H9 (cell line): ENCODE measurements at regions not wholly inside any gene's neighbourhood (a gene's known extent, or its start where the extent isn't known, plus 50 kb on each side); places are given as distances from the start of the nearest gene placed in this dataset.

ENCODE experiments used
- DNase-seq: peaks from one replicate; pipeline ENCODE4 v3.0.0-alpha.2; 2017
- H2AFZ ChIP-seq: one replicate; pipeline ENCODE4 v1.6.1; 2013; ENCODE audit warnings: mild to moderate bottlenecking, low read length, control low read depth, moderate library complexity
- H2AK5ac ChIP-seq: 2 replicates; pipeline ENCODE4 v1.6.1; 2013; ENCODE audit warnings: low read length, control low read depth, mixed read lengths; ENCODE audit not compliant: insufficient read length
- H2BK120ac ChIP-seq: one replicate; pipeline ENCODE4 v1.6.1; 2013; ENCODE audit warnings: low read depth, mild to moderate bottlenecking, low read length, control low read depth, inconsistent platforms; ENCODE audit not compliant: poor library complexity, severe bottlenecking
- H2BK12ac ChIP-seq: 2 replicates; pipeline ENCODE4 v1.6.1; 2013; ENCODE audit warnings: low read length, control low read depth, mixed read lengths, low read depth; ENCODE audit not compliant: insufficient read length
- H2BK15ac ChIP-seq: 2 replicates; pipeline ENCODE4 v1.6.1; 2013; ENCODE audit warnings: low read depth, low read length, control low read depth
- H2BK20ac ChIP-seq: one replicate; pipeline ENCODE4 v1.6.1; 2013; ENCODE audit warnings: low read depth, mild to moderate bottlenecking, low read length, control low read depth, inconsistent platforms; ENCODE audit not compliant: poor library complexity, severe bottlenecking
- H2BK5ac ChIP-seq: 2 replicates; pipeline ENCODE4 v1.6.1; 2013; ENCODE audit warnings: low read length, control low read depth, mixed read lengths; ENCODE audit not compliant: insufficient read length
- H3K14ac ChIP-seq: 2 replicates; pipeline ENCODE4 v1.6.1; 2013; ENCODE audit warnings: low read length, control low read depth; ENCODE audit not compliant: insufficient read depth
- H3K18ac ChIP-seq: 2 replicates; pipeline ENCODE4 v1.6.1; 2013; ENCODE audit warnings: low read depth, mild to moderate bottlenecking, mixed read lengths, low read length, control low read depth; ENCODE audit not compliant: insufficient read length
- H3K23ac ChIP-seq: 2 replicates; pipeline ENCODE4 v1.6.1; 2013; ENCODE audit warnings: low read length, control low read depth, mixed read lengths, low read depth; ENCODE audit not compliant: insufficient read length
- H3K23me2 ChIP-seq: 2 replicates; pipeline ENCODE4 v1.6.1; 2013; ENCODE audit warnings: low read depth, mild to moderate bottlenecking, mixed read lengths, low read length, control low read depth; ENCODE audit not compliant: insufficient read length, poor library complexity, severe bottlenecking
- H3K27ac ChIP-seq: 2 replicates; pipeline ENCODE4 v1.5.1; 2013; ENCODE audit warnings: low read length, control low read depth, mixed read lengths, low read depth; ENCODE audit not compliant: insufficient read length
- H3K27me3 ChIP-seq: 2 replicates; pipeline ENCODE4 v1.6.1; 2013; ENCODE audit warnings: low read length, control low read depth, inconsistent platforms; ENCODE audit not compliant: insufficient read depth
- H3K4ac ChIP-seq: 2 replicates; pipeline ENCODE4 v1.6.1; 2013; ENCODE audit warnings: low read depth, mild to moderate bottlenecking, control low read depth, inconsistent platforms, low read length, moderate library complexity
- H3K4me1 ChIP-seq: 2 replicates; pipeline ENCODE4 v1.6.1; 2013; ENCODE audit warnings: low read length, control low read depth, inconsistent platforms; ENCODE audit not compliant: insufficient read depth
- H3K4me2 ChIP-seq: 2 replicates; pipeline ENCODE4 v1.6.1; 2013; ENCODE audit warnings: low read length, control low read depth, mixed read lengths; ENCODE audit not compliant: insufficient read length, insufficient read depth
- H3K56ac ChIP-seq: 2 replicates; pipeline ENCODE4 v1.6.1; 2013; ENCODE audit warnings: low read depth, mild to moderate bottlenecking, mixed read lengths, low read length, control low read depth; ENCODE audit not compliant: insufficient read length
- H3K79me1 ChIP-seq: 2 replicates; pipeline ENCODE4 v1.6.1; 2013; ENCODE audit warnings: low read depth, mild to moderate bottlenecking, moderate library complexity, low read length, control low read depth, inconsistent platforms; ENCODE audit not compliant: insufficient read depth, poor library complexity, severe bottlenecking
- H3K79me2 ChIP-seq: 2 replicates; pipeline ENCODE4 v1.6.1; 2013; ENCODE audit warnings: low read length, control low read depth, inconsistent platforms; ENCODE audit not compliant: insufficient read depth
- H3K9ac ChIP-seq: 2 replicates; pipeline ENCODE4 v1.6.1; 2013; ENCODE audit warnings: low read length, control low read depth, mixed read lengths; ENCODE audit not compliant: insufficient read length; ENCODE audit errors: extremely low read depth
- H3K9me3 ChIP-seq: one replicate; pipeline ENCODE4 v1.6.1; 2013; ENCODE audit warnings: low read depth, low read length, inconsistent platforms; ENCODE audit not compliant: control insufficient read depth
- H3T11ph ChIP-seq: one replicate; pipeline ENCODE4 v1.6.1; 2013; ENCODE audit warnings: mild to moderate bottlenecking, low read length, control low read depth, inconsistent platforms
- H4K20me1 ChIP-seq: one replicate; pipeline ENCODE4 v1.6.1; 2013; ENCODE audit not compliant: control insufficient read depth, insufficient read length, insufficient read depth
- H4K5ac ChIP-seq: 2 replicates; pipeline ENCODE4 v1.6.1; 2013; ENCODE audit warnings: low read depth, mild to moderate bottlenecking, mixed read lengths, low read length, control low read depth; ENCODE audit not compliant: insufficient read length
- H4K8ac ChIP-seq: replicated peaks from 2 replicates; pipeline ENCODE4 v1.6.1; 2013; ENCODE audit warnings: low read length, control low read depth, mixed read lengths, low read depth; ENCODE audit not compliant: insufficient read length
- H4K91ac ChIP-seq: 2 replicates; pipeline ENCODE4 v1.6.1; 2013; ENCODE audit warnings: low read depth, mild to moderate bottlenecking, moderate library complexity, mixed read lengths, low read length, control low read depth; ENCODE audit not compliant: insufficient read length
- H3K27ac Mint-ChIP-seq, 3 experiments: 2 replicates in 2 of 3; 3 replicates in 1 of 3; pipeline ENCODE4 v1.8.0; 2020 to 2021; ENCODE audit warnings: mixed read lengths in 3 of 3, mild to moderate bottlenecking in 1 of 3, moderate library complexity in 1 of 3
- H3K27me3 Mint-ChIP-seq: 2 replicates; pipeline ENCODE4 v1.8.0; 2021; ENCODE audit warnings: low read depth, mild to moderate bottlenecking, moderate library complexity, mixed read lengths
- H3K36me3 Mint-ChIP-seq, 3 experiments: 2 replicates in 2 of 3; 3 replicates in 1 of 3; pipeline ENCODE4 v1.8.0; 2020 to 2021; ENCODE audit warnings: low read depth in 3 of 3, mixed read lengths in 3 of 3; ENCODE audit not compliant: insufficient read depth in 1 of 3
- H3K4me1 Mint-ChIP-seq, 2 experiments: 2 replicates each; pipeline ENCODE4 v1.8.0; 2020; ENCODE audit warnings: mixed read lengths in 2 of 2
- H3K4me3 Mint-ChIP-seq, 2 experiments: 2 replicates in 1 of 2; 3 replicates in 1 of 2; pipeline ENCODE4 v1.8.0; 2020 to 2021; ENCODE audit warnings: mild to moderate bottlenecking in 2 of 2, mixed read lengths in 2 of 2, moderate library complexity in 1 of 2
- H3K9me3 Mint-ChIP-seq, 2 experiments: 2 replicates in 1 of 2; 3 replicates in 1 of 2; pipeline ENCODE4 v1.8.0; 2020; ENCODE audit warnings: mild to moderate bottlenecking in 2 of 2, mixed read lengths in 2 of 2, moderate library complexity in 1 of 2
- WGBS: extraction: QIAGEN DNeasy Blood & Tissue Kit; methylation state at CpG from one replicate; pipeline ENCODE4 v1.1.7; 2013; ENCODE audit warnings: missing lambda C conversion rate, low lambda C conversion rate, mixed read lengths; ENCODE audit not compliant: insufficient read length; ENCODE audit errors: extremely low coverage; 5-methylcytosine and 5-hydroxymethylcytosine counted together
- TF ChIP-seq, protein P1 (sequence below): fragments of 200-600 bp; sonication (generic); conservative IDR thresholded peaks from 3 replicates; pipeline ENCODE4 v1.8.0; 2021; ENCODE audit warnings: antibody characterized with exemption, mild to moderate bottlenecking

GRCh38 chr12:108069651-108070165, 59.4 kb upstream of the WSCD2 start:
- TF ChIP-seq, protein P1, sequence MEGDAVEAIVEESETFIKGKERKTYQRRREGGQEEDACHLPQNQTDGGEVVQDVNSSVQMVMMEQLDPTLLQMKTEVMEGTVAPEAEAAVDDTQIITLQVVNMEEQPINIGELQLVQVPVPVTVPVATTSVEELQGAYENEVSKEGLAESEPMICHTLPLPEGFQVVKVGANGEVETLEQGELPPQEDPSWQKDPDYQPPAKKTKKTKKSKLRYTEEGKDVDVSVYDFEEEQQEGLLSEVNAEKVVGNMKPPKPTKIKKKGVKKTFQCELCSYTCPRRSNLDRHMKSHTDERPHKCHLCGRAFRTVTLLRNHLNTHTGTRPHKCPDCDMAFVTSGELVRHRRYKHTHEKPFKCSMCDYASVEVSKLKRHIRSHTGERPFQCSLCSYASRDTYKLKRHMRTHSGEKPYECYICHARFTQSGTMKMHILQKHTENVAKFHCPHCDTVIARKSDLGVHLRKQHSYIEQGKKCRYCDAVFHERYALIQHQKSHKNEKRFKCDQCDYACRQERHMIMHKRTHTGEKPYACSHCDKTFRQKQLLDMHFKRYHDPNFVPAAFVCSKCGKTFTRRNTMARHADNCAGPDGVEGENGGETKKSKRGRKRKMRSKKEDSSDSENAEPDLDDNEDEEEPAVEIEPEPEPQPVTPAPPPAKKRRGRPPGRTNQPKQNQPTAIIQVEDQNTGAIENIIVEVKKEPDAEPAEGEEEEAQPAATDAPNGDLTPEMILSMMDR: peak; percentile 26; the same call in 2 of the 3 replicates
- Histone ChIP-seq H4K91ac (no peak overlapping the region), H3K4me2 (no peak overlapping the region), H3T11ph (no peak overlapping the region), H2BK12ac (no peak overlapping the region), H3K79me2 (no peaks in the 10 kb centered on the region), H2AFZ (no peak overlapping the region), H3K14ac (no peak overlapping the region), H2BK20ac (no peak overlapping the region), H3K27me3 (no peaks in the 10 kb centered on the region), H3K9me3 (no peaks in the 10 kb centered on the region), H3K56ac (no peak overlapping the region), H3K9ac (no peak overlapping the region), H2AK5ac (no peak overlapping the region), H3K23ac (no peak overlapping the region), H2BK15ac (no peak overlapping the region), H3K18ac (no peak overlapping the region), H2BK120ac (no peak overlapping the region), H4K20me1 (no peaks in the 10 kb centered on the region), H3K23me2 (no peaks in the 10 kb centered on the region), H3K27ac (no peak overlapping the region), H3K4me1 (no peaks in the 10 kb centered on the region), H3K4ac (no peak overlapping the region), H3K79me1 (no peaks in the 10 kb centered on the region), H4K8ac (no peak overlapping the region), H4K5ac (no peak overlapping the region), H2BK5ac (no peak overlapping the region)
- Mint-ChIP-seq H3K27me3 (peaks cover 7% of the 10 kb centered on the region), H3K9me3 (no peaks in the 10 kb centered on the region; a peak in 1 of 5 replicates), H3K4me1 (peaks cover 0 to 6% of the 10 kb centered on the region in 2 experiments; a peak in 1 of 4 replicates), H3K27ac (no peak overlapping the region; a peak in 1 of 7 replicates), H3K4me3 (no peak overlapping the region), H3K36me3 (no peaks in the 10 kb centered on the region)
- no CpG with 5 or more reads among the region's 5 CpGs for WGBS
- DNase-seq: no peak
